Heart left ventricle (tissue), 16 donors: ENCODE measurements at regions not wholly inside any gene's neighbourhood (a gene's known extent, or its start where the extent isn't known, plus 50 kb on each side); places are given as distances from the start of the nearest gene placed in this dataset.

ENCODE experiments used
- ATAC-seq, 4 donors: fragments of 200-7000 bp; cut with Tn5 transposase; one replicate each; pipeline ENCODE4 v1.9.1; 2020 to 2022; ENCODE audit warnings: moderate library complexity in 4 of 4, mild to moderate bottlenecking in 3 of 4, moderate number of reproducible peaks in 1 of 4
- DNase-seq, 5 donors: peaks; one replicate each; pipeline ENCODE4 v3.0.0-alpha.2; 2020
- H3K27ac ChIP-seq, 12 donors: fragments of 200-600 bp; sonication (generic) in 4 of 12; one replicate each; pipeline versions ENCODE4 v1.5.0 to v1.8.0; 2016 to 2022; ENCODE audit warnings: mild to moderate bottlenecking in 2 of 12
- H3K27me3 ChIP-seq, 9 donors: fragments of 200-600 bp; sonication (generic) in 2 of 9; one replicate each; pipeline versions ENCODE4 v1.5.1 to v1.8.0; 2016 to 2022; ENCODE audit warnings: mild to moderate bottlenecking in 3 of 9
- H3K36me3 ChIP-seq, 9 donors: fragments of 200-600 bp; sonication (generic) in 2 of 9; one replicate each; pipeline versions ENCODE4 v1.5.0 to v1.8.0; 2018 to 2022; ENCODE audit warnings: mild to moderate bottlenecking in 2 of 9
- H3K4me1 ChIP-seq, 12 donors: fragments of 200-600 bp; sonication (generic) in 4 of 12; one replicate each; pipeline versions ENCODE4 v1.5.0 to v1.8.0; 2016 to 2022; ENCODE audit warnings: mild to moderate bottlenecking in 3 of 12
- H3K4me3 ChIP-seq, 12 donors: fragments of 200-600 bp; sonication (generic) in 4 of 12; one replicate each; pipeline versions ENCODE4 v1.5.0 to v1.8.0; 2017 to 2022; ENCODE audit warnings: mild to moderate bottlenecking in 9 of 12, moderate library complexity in 4 of 12
- H3K9me3 ChIP-seq, 12 donors: fragments of 200-600 bp; sonication (generic) in 4 of 12; one replicate each; pipeline versions ENCODE4 v1.5.0 to v1.8.0; 2016 to 2022; ENCODE audit warnings: mild to moderate bottlenecking in 1 of 12
- POLR2A ChIP-seq, 2 donors: fragments of 450-650 bp; IDR thresholded peaks; one replicate each; pipeline ENCODE4 v1.6.1; 2017; ENCODE audit warnings: antibody characterized with exemption in 2 of 2, mild to moderate bottlenecking in 2 of 2, moderate library complexity in 2 of 2
- WGBS, 4 donors: extraction: QIAGEN DNeasy Blood & Tissue Kit in 2 of 4; methylation state at CpG; one replicate each; pipeline versions ENCODE4 v1.1.5 to v1.1.7; 2013 to 2018; 5-methylcytosine and 5-hydroxymethylcytosine counted together
- intact Hi-C, 10 donors: fragments of 100-400 bp; cut with DNase I; formaldehyde crosslinking; loops; one replicate each; pipeline versions ENCODE4 v1.11.1 to v1.14.2; 2022
- TF ChIP-seq, protein P1 (sequence below), 12 donors: fragments of 200-600 bp; sonication (generic) in 4 of 12; IDR thresholded peaks; one replicate each; pipeline versions ENCODE4 v1.5.0 to v1.8.0; 2018 to 2022; ENCODE audit warnings: antibody characterized with exemption in 12 of 12, mild to moderate bottlenecking in 5 of 12
- donor health status: ischemic (EF 13 %, LVEDD 7.1; RV severe dilation, severe dysfunction).
- donor health status: healthy with polysubstance abuse.
- donor health status: DM: no; HTN: yes; CAD: no.
- donor health status: DM: no; HTN: no; CAD: no.
- donor health status: ischemic (EF 25% LVEDD 6.9; RV normal size, moderate dysfunction).
- donor health status: ischemic (EF 25% LVEDD 5.7; RV mildly dilated, moderate dysfunction).
- donor health status: healthy.
- donor health status: DM: yes; HTN: yes; CAD: no.
- donor health status: ischemic (EF 35%, LVEDD 5.7; RV mildly dilated, moderate dysfunction).
- donor health status: nonischemic (EF 11% LVEDD 7.7; RV severe dilation, severe dysfunction).
- donor health status: DM: yes; HTN: yes; CAD: no.
- donor health status: PGD.
- donor health status: ischemic (EF 29% LVEDD 5.4; RV normal size, mild dysfunction).
- donor health status: nonischemic (EF 23%, LVEDD 6.1; RV moderate dilation, normal function).

DNA sequence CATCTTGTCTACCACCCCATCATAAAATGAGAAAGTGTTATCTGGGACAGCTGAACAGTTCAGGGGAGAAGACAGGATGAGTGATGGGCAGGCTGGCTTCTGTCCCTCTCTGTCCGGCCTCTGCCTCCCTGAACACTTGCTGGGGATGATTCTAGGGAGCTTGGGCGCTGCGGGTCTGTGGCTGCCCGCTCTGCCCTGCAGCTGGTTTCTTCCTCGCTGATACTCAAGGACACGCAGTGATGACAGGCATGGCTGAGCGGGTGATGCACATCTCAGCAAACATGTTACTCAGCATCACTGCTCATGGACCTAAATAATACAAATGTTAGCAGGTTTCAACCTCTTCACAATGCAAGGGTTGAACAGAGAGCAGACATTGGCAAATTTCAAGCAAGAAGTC is 161.1 kb downstream of the TMEM18 start:
- 80 to 86% (median 82%) methylated on average over 7 of the region's 7 CpGs for WGBS, 4 donors
- TF ChIP-seq POLR2A (IDR thresholded peaks at IDR 0.05) = no peak
- TF ChIP-seq, protein P1, sequence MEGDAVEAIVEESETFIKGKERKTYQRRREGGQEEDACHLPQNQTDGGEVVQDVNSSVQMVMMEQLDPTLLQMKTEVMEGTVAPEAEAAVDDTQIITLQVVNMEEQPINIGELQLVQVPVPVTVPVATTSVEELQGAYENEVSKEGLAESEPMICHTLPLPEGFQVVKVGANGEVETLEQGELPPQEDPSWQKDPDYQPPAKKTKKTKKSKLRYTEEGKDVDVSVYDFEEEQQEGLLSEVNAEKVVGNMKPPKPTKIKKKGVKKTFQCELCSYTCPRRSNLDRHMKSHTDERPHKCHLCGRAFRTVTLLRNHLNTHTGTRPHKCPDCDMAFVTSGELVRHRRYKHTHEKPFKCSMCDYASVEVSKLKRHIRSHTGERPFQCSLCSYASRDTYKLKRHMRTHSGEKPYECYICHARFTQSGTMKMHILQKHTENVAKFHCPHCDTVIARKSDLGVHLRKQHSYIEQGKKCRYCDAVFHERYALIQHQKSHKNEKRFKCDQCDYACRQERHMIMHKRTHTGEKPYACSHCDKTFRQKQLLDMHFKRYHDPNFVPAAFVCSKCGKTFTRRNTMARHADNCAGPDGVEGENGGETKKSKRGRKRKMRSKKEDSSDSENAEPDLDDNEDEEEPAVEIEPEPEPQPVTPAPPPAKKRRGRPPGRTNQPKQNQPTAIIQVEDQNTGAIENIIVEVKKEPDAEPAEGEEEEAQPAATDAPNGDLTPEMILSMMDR (IDR thresholded peaks at IDR 0.05) = no peak
- Histone ChIP-seq H3K4me3 (no peak overlapping the region), H3K36me3 (no peaks in the 10 kb centered on the region), H3K9me3 (no peaks in the 10 kb centered on the region), H3K27ac (no peak overlapping the region), H3K27me3 (peaks cover 0 to 5% (median 0%) of the 10 kb centered on the region in 9 donors), H3K4me1 (no peaks in the 10 kb centered on the region)
- intact Hi-C loops = no loop called here
- ATAC-seq = no peak
- no peak for DNase-seq

DNA sequence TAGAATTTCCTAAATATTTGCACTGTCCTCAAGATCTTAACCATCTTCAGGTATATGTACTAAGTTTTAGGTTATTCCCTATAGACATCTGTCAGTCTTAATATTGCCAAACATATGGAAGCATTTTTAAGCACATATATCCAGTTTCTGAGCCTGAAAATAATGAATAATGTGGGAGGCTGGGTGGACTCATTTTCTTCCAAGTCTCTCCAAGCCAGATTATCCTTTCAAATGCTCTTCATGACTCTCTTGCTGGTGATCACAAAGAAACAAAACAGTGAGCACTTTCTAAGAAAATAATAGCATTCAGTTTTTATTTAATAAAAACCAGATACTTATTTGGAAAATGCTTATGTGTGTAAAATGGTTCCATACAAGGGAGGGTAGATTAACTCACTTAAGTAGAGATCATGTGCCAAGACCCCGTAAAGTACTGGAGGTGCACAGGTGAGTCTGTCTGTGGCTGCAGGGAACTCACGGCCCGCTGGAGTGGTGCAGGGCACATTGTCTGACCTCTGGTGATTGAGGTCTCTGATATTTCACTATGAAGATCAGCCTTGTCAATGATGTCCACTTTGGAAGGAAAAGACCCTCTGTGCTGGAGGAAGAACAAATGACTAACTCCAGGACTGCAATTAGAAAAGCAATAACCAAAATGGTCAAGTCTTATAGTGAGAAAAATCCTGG is 161.6 kb downstream of the TMEM18 start:
- no peak for ATAC-seq
- TF ChIP-seq POLR2A (IDR thresholded peaks at IDR 0.05) = no peak
- TF ChIP-seq, protein P1 (IDR thresholded peaks at IDR 0.05) = no peak

DNA sequence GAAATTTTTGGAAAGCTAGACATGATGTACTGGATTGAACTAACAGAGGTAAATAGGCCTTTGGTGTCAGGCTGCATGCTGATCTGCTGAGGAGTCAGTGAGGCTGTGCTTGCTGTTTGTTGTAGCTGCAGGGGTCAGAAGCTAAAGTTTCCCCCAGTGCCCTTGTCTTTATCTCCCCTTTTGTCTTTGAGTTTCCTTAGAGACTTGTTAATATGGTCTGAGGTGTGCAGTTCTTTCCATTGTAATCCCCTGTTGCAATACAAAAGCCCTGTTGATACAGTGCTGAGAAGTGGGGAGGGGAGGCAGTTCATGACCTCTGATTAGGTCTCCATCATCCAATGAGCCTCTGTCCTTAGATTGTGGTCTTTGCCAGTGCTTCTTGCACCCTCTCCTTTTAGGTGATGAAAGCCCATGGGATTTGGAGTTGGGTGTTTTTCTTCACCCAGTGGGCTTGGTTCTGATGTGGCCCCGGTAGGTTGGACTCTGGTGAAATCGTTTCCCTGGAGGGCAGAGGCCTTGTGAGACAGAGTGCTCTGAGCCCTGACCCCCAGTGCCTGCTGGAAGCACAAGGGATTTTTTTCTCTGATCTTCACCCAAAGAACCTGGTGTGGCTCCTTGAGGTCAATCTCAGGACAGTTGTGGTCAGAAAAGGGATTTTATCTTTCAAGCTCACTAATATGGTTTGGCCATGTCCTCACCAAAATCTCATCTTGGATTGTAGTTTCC is 163.1 kb downstream of the TMEM18 start:
- WGBS, 4 donors = 42 to 67% (median 57%) methylated on average over 2 of the region's 2 CpGs
- DNase-seq (no peak), ATAC-seq (no peak)
- Histone ChIP-seq H3K27ac (no peak overlapping the region), H3K4me1 (no peaks in the 10 kb centered on the region), H3K27me3 (peaks cover 0 to 5% (median 0%) of the 10 kb centered on the region in 9 donors), H3K9me3 (no peaks in the 10 kb centered on the region), H3K36me3 (no peaks in the 10 kb centered on the region), H3K4me3 (no peak overlapping the region)
- intact Hi-C loops = no loop called here
- TF ChIP-seq, protein P1 (IDR thresholded peaks at IDR 0.05) = no peak
- no peak for TF ChIP-seq POLR2A (IDR thresholded peaks at IDR 0.05)

More for the DNA sequence above, 161.6 kb downstream of the TMEM18 start:
- no peak overlapping the region for H3K27ac ChIP-seq
- no peak for DNase-seq
- no peak overlapping the region for H3K4me3 ChIP-seq
- no peaks in the 10 kb centered on the region for H3K4me1 ChIP-seq
- intact Hi-C loops = no loop called here
- H3K9me3 ChIP-seq = no peaks in the 10 kb centered on the region
- 72 to 85% (median 79%) methylated on average over 3 of the region's 3 CpGs for WGBS, 4 donors
- peaks cover 0 to 5% (median 0%) of the 10 kb centered on the region in 9 donors for H3K27me3 ChIP-seq
- no peaks in the 10 kb centered on the region for H3K36me3 ChIP-seq

DNA sequence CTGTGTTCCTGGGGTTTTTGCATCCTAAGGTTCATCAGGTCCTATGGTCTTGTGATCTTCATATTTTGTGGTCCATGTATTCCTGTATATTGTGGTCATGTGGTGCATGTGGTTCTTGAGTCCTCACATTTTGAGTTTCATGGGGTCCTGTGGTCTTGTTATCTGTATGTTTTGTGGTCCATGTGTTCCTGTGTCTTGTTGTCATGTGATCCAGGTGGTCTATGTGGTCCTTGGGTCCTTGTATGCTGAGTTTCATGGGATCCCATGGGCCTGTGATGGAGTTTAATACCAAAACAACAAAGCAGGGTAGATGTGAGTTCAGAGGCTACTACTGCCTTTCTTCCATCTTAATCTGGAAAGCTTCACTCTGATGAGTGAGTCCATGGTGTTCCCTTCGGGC is 166.4 kb downstream of the TMEM18 start:
- Histone ChIP-seq H3K4me1 (no peaks in the 10 kb centered on the region), H3K9me3 (no peaks in the 10 kb centered on the region), H3K4me3 (no peak overlapping the region), H3K36me3 (no peaks in the 10 kb centered on the region), H3K27ac (no peak overlapping the region), H3K27me3 (peaks cover 0 to 5% (median 0%) of the 10 kb centered on the region in 9 donors)
- no peak for TF ChIP-seq POLR2A (IDR thresholded peaks at IDR 0.05)
- TF ChIP-seq, protein P1 (IDR thresholded peaks at IDR 0.05) = no peak
- ATAC-seq = no peak
- WGBS, 4 donors = 53 to 68% (median 57%) methylated on average over 1 of the region's 1 CpG
- DNase-seq = no peak
- intact Hi-C loops = no loop called here
